ENCODE measurements at regions not wholly inside any gene's neighbourhood (a gene's known extent, or its start where the extent isn't known, plus 50 kb on each side); places are given as distances from the start of the nearest gene placed in this dataset.

DNA sequence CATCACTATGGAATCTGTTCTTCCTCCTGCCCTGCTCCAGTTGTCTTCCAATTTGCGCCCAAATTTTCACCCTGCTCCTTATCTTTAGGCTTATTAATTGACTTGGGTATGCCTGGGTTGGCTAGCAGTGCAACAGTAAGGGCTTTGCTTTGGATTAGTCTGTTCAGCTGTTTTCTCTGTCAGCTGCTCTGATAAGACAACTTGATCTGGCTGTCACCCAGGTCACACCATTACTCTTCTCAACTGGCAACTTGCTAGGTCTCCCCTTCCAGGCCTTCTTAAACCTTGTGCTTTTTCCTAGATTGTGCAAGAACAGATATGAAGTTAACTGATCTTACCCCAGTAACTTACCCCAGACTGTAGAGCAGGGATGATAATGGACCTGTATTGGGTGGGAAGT, 357.8 kb upstream of the LARGE1 start:
- no peak for TF ChIP-seq CTCF (IDR thresholded peaks at IDR 0.05; ENCODE audit: extremely low read depth, missing control alignments)

DNA sequence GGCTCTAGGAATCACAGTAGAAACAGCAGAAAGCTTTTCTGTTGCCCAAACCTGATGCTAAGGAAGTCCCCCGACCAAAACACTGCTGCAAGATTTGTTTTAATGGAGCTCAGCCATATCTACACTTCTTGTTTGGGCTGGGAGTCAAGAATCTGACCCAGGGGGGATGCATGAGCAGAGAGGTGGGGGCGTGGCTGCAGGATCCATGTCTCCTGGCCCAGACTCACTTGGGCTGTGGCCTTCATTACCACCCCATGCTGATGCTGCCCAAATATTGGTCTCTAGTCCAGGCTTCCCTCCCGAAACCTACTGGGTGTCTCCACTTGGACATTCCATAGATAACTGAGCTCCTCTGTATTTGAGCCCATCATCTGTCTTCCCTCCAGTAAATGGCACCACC, 361.5 kb upstream of the LARGE1 start:
- TF ChIP-seq CTCF (IDR thresholded peaks at IDR 0.05; ENCODE audit: extremely low read depth, missing control alignments), result no peak
- DNase-seq (ENCODE audit: low spot score), result no peak

More for the DNA sequence above, 357.8 kb upstream of the LARGE1 start:
- DNase-seq (ENCODE audit: low spot score), result no peak

GRCh38 chr22:34283844-34284243, 363.6 kb upstream of the LARGE1 start:
- DNase-seq (ENCODE audit: low spot score), result no peak
- TF ChIP-seq CTCF (IDR thresholded peaks at IDR 0.05; ENCODE audit: extremely low read depth, missing control alignments), result no peak

GRCh38 chr22:34293324-34293723, 373.0 kb upstream of the LARGE1 start:
- TF ChIP-seq CTCF (IDR thresholded peaks at IDR 0.05; ENCODE audit: extremely low read depth, missing control alignments), result no peak
- DNase-seq (ENCODE audit: low spot score), result no peak

GRCh38 chr22:34294476-34294875, 374.2 kb upstream of the LARGE1 start:
- no peak for DNase-seq (ENCODE audit: low spot score)
- no peak for TF ChIP-seq CTCF (IDR thresholded peaks at IDR 0.05; ENCODE audit: extremely low read depth, missing control alignments)

DNA sequence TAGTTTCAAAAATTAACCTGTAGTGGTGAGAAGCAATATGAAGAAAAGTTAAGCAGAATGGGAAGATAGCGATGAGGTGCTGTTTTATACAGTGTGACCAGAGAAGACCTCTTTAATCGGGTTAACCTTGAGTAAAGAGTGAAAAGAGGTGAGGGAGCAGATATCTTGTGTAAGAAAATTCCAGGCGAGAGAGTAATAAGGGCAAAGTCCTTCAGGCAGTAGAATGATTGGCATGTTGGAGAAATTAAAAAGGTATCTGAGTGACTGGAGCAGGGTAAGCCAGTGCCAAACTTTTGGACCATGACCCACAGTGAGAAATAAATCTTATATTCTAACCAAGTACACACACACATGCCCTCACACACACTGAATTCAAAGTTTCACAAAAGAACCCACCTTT, 374.7 kb upstream of the LARGE1 start:
- no peak for TF ChIP-seq CTCF (IDR thresholded peaks at IDR 0.05; ENCODE audit: extremely low read depth, missing control alignments)
- DNase-seq (ENCODE audit: low spot score), result no peak

- no peak for TF ChIP-seq CTCF (IDR thresholded peaks at IDR 0.05; ENCODE audit: extremely low read depth, missing control alignments)
- no peak for DNase-seq (ENCODE audit: low spot score)
These were observed 376.2 kb upstream of the LARGE1 start for GRCh38 chr22:34296461-34296860.

All from GM20000 (cell line).